GM21381 (cell line): ENCODE measurements at regions not wholly inside any gene's neighbourhood (a gene's known extent, or its start where the extent isn't known, plus 50 kb on each side); places are given as distances from the start of the nearest gene placed in this dataset.
"Not testable (repeated sequence)": the region's sequence is repeated elsewhere in the genome, so short reads cannot be mapped to it uniquely, and the experiment has no call there.

ENCODE experiments used
- ATAC-seq: cut with Tn5 transposase; IDR thresholded peaks from one replicate; pipeline ENCODE4 v1.9.1; 2021; ENCODE audit warnings: mild to moderate bottlenecking, moderate library complexity; ENCODE audit not compliant: unreplicated experiment

GRCh38 chr4:57726154-57726553, 616.0 kb upstream of the IGFBP7 start:
- no peak for ATAC-seq

GRCh38 chr4:57719456-57719855, 609.3 kb upstream of the IGFBP7 start:
- no peak for ATAC-seq

GRCh38 chr4:57714313-57714712, 604.1 kb upstream of the IGFBP7 start:
- ATAC-seq = not testable (repeated sequence)

GRCh38 chr4:57710053-57710452, 599.9 kb upstream of the IGFBP7 start:
- ATAC-seq = no peak

- ATAC-seq = no peak
Observed at GRCh38 chr4:57691370-57691769, 581.2 kb upstream of the IGFBP7 start.

- ATAC-seq = no peak
Observed at GRCh38 chr4:57689693-57690205, 579.6 kb upstream of the IGFBP7 start.

GRCh38 chr4:57682275-57682674, 572.1 kb upstream of the IGFBP7 start:
- ATAC-seq = no peak

- no peak for ATAC-seq
Observed at GRCh38 chr4:57679969-57680368, 569.8 kb upstream of the IGFBP7 start.

GRCh38 chr4:57676394-57676793, 566.2 kb upstream of the IGFBP7 start:
- ATAC-seq = no peak

GRCh38 chr4:57672846-57673433, 562.8 kb upstream of the IGFBP7 start:
- ATAC-seq = no peak

GRCh38 chr4:57668621-57669020, 558.4 kb upstream of the IGFBP7 start:
- no peak for ATAC-seq

- ATAC-seq = no peak
Observed at GRCh38 chr4:57665806-57666205, 555.6 kb upstream of the IGFBP7 start.

- ATAC-seq = no peak
Observed at GRCh38 chr4:57661517-57662090, 551.4 kb upstream of the IGFBP7 start.

GRCh38 chr4:57658673-57659072, 548.5 kb upstream of the IGFBP7 start:
- no peak for ATAC-seq

- ATAC-seq = no peak
Observed at GRCh38 chr4:57658188-57658587, 548.0 kb upstream of the IGFBP7 start.

- no peak for ATAC-seq
Observed at GRCh38 chr4:57655342-57655741, 545.2 kb upstream of the IGFBP7 start.

GRCh38 chr4:57652779-57653178, 542.6 kb upstream of the IGFBP7 start:
- ATAC-seq = no peak

- no peak for ATAC-seq
Observed at GRCh38 chr4:57640391-57641100, 530.4 kb upstream of the IGFBP7 start.

GRCh38 chr4:57639561-57640382, 529.6 kb upstream of the IGFBP7 start:
- ATAC-seq = no peak

GRCh38 chr4:57635910-57636309, 525.7 kb upstream of the IGFBP7 start:
- ATAC-seq = no peak

GRCh38 chr4:57633212-57633859, 523.2 kb upstream of the IGFBP7 start:
- no peak for ATAC-seq
